OCI-LY3 (cell line): ENCODE measurements at regions not wholly inside any gene's neighbourhood (a gene's known extent, or its start where the extent isn't known, plus 50 kb on each side); places are given as distances from the start of the nearest gene placed in this dataset.

Experiments
- H2AFZ ChIP-seq: fragments of 200-600, 300-600 bp; shearing (Covaris generic); 2 replicates; pipeline ENCODE4 v1.6.0; 2014; ENCODE audit warnings: antibody characterized with exemption, low read depth, low read length
- H3K27ac ChIP-seq: fragments of 200-600, 300-600 bp; sonication (generic); 2 replicates; pipeline ENCODE4 v1.5.1; 2014; ENCODE audit warnings: mild to moderate bottlenecking, low read length, moderate library complexity, mixed read lengths
- H3K27me3 ChIP-seq: fragments of 200-600, 300-600 bp; sonication (generic); 2 replicates; pipeline ENCODE4 v1.6.1; 2014; ENCODE audit warnings: low read depth, low read length, mixed read lengths
- H3K36me3 ChIP-seq: fragments of 200-600, 300-600 bp; sonication (generic); replicated peaks from 2 replicates; pipeline ENCODE3; 2014; ENCODE audit warnings: low read depth, low read length, mixed read lengths
- H3K4me1 ChIP-seq: fragments of 300-600, 200-600 bp; sonication (generic); 2 replicates; pipeline ENCODE4 v1.6.1; 2014; ENCODE audit warnings: low read length, mixed read lengths
- H3K4me2 ChIP-seq: fragments of 200-600, 300-600 bp; sonication (generic); 2 replicates; pipeline ENCODE4 v1.6.1; 2014; ENCODE audit warnings: low read length, mixed read lengths
- H3K4me3 ChIP-seq: fragments of 300-600, 200-600 bp; sonication (generic); 2 replicates; pipeline ENCODE4 v1.5.1; 2014; ENCODE audit warnings: antibody characterized with exemption, mild to moderate bottlenecking, low read length, moderate library complexity
- H3K79me2 ChIP-seq: fragments of 300-600, 200-600 bp; shearing (Covaris generic); 2 replicates; pipeline ENCODE4 v1.6.1; 2014; ENCODE audit warnings: mild to moderate bottlenecking, low read length, mixed read lengths
- H3K9ac ChIP-seq: fragments of 300-600, 200-600 bp; shearing (Covaris generic); 2 replicates; pipeline ENCODE4 v1.6.0; 2014; ENCODE audit warnings: mild to moderate bottlenecking, low read length, moderate library complexity
- H3K9me3 ChIP-seq: fragments of 200-600, 300-600 bp; shearing (Covaris generic); 2 replicates; pipeline ENCODE4 v1.6.1; 2014; ENCODE audit warnings: low read length, mixed read lengths; ENCODE audit not compliant: insufficient read depth
- H4K20me1 ChIP-seq: fragments of 200-600, 300-600 bp; sonication (generic); 2 replicates; pipeline ENCODE4 v1.6.1; 2016; ENCODE audit warnings: low read length, mixed read lengths; ENCODE audit not compliant: insufficient read depth
- CTCF ChIP-seq: fragments of 200-600, 300-600 bp; sonication (generic); IDR thresholded peaks from 2 replicates; pipeline ENCODE4 v1.5.1; 2014; ENCODE audit warnings: antibody characterized with exemption, low read length, low read depth
- EZH2phosphoT487 ChIP-seq: fragments of 200-600 bp; shearing (Covaris generic); IDR thresholded peaks from 2 replicates; pipeline ENCODE4 v1.6.1; 2018; ENCODE audit warnings: antibody characterized with exemption, mixed run types, low read depth

DNA sequence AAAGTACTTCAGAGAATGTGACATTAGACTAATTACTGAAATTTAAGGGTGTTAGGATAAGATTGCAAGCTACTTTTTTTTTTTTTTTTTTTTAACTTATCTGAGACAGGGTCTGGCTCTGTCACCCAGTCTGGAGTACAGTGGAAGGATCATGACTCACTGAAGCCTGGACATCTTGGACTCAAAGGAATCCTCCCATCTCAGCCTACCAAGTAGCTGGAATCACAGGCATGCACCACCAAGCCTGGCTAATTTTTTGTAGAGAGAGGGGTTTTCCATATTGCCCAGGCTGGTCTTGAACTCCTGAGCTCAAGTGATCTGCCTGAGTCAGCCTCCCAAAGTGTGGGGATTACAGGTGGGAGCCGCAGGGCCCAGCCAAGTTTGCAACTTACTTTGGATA lies 1246.0 kb upstream of the ZEB2 start:
- no peaks in the 10 kb centered on the region for H3K27me3 ChIP-seq
- no peaks in the 10 kb centered on the region for H3K36me3 ChIP-seq
- H3K9ac ChIP-seq: no peak overlapping the region
- H3K4me3 ChIP-seq: no peak overlapping the region
- H2AFZ ChIP-seq: no peak overlapping the region
- TF ChIP-seq EZH2phosphoT487 (no peak), CTCF (no peak)
- no peaks in the 10 kb centered on the region for H4K20me1 ChIP-seq
- H3K9me3 ChIP-seq: no peaks in the 10 kb centered on the region
- no peak overlapping the region for H3K4me2 ChIP-seq
- no peaks in the 10 kb centered on the region for H3K79me2 ChIP-seq
- no peak overlapping the region for H3K27ac ChIP-seq
- H3K4me1 ChIP-seq: no peaks in the 10 kb centered on the region

GRCh38 chr2:145764631-145765030 lies 1244.7 kb upstream of the ZEB2 start:
- Histone ChIP-seq H3K4me1 (no peaks in the 10 kb centered on the region), H3K27me3 (no peaks in the 10 kb centered on the region), H3K27ac (no peak overlapping the region), H3K79me2 (no peaks in the 10 kb centered on the region), H3K4me2 (no peak overlapping the region), H3K36me3 (no peaks in the 10 kb centered on the region), H3K9ac (no peak overlapping the region), H3K9me3 (no peaks in the 10 kb centered on the region), H2AFZ (no peak overlapping the region), H4K20me1 (no peaks in the 10 kb centered on the region), H3K4me3 (no peak overlapping the region)
- TF ChIP-seq CTCF: no peak
- TF ChIP-seq EZH2phosphoT487: no peak

- H2AFZ ChIP-seq: no peak overlapping the region
- no peak overlapping the region for H3K4me2 ChIP-seq
- H3K9ac ChIP-seq: no peak overlapping the region
Measured at GRCh38 chr2:145760781-145761649, 1241.1 kb upstream of the ZEB2 start.

GRCh38 chr2:145759228-145759915 lies 1239.5 kb upstream of the ZEB2 start:
- Histone ChIP-seq H4K20me1 (no peaks in the 10 kb centered on the region), H3K79me2 (no peaks in the 10 kb centered on the region), H3K4me3 (no peak overlapping the region), H3K9ac (no peak overlapping the region), H3K27ac (no peak overlapping the region), H3K4me2 (no peak overlapping the region), H3K36me3 (no peaks in the 10 kb centered on the region), H3K9me3 (no peaks in the 10 kb centered on the region), H3K4me1 (no peaks in the 10 kb centered on the region), H2AFZ (no peak overlapping the region), H3K27me3 (0 out of 2 replicates have a peak, but pooled peaks cover 5% of the 10 kb centered on the region)
- TF ChIP-seq CTCF (no peak), EZH2phosphoT487 (no peak)

More at GRCh38 chr2:145760781-145761649, 1241.1 kb upstream of the ZEB2 start:
- Histone ChIP-seq H3K27me3 (no peaks in the 10 kb centered on the region), H3K9me3 (no peaks in the 10 kb centered on the region), H3K27ac (no peak overlapping the region), H3K36me3 (no peaks in the 10 kb centered on the region), H3K4me1 (no peaks in the 10 kb centered on the region), H3K79me2 (no peaks in the 10 kb centered on the region), H4K20me1 (no peaks in the 10 kb centered on the region), H3K4me3 (no peak overlapping the region)
- no peak for TF ChIP-seq EZH2phosphoT487
